ENCODE measurements at regions not wholly inside any gene's neighbourhood (a gene's known extent, or its start where the extent isn't known, plus 50 kb on each side); places are given as distances from the start of the nearest gene placed in this dataset.

DNA sequence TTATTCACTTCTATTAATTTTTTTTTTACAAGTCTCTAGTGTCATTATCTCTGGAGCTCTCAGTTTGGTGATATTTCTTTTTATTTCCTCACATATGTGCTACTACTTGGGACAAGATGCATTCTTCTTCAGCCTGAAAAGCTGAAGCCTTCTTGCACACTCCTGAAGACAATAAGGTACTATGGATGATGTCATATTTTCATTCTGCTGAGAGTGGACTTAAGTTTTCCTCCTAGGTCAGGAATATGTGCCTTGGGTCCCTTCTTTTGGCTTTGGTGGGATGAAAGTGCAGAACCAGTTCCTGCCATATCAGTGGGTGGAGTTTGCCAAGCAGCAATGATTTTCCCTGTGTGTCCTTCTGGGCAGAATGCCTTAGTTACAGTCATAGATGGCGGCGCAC lies 188.7 kb upstream of the EYA4 start:
- CTCF ChIA-PET, result no interaction called here
- TF ChIP-seq, protein P1, sequence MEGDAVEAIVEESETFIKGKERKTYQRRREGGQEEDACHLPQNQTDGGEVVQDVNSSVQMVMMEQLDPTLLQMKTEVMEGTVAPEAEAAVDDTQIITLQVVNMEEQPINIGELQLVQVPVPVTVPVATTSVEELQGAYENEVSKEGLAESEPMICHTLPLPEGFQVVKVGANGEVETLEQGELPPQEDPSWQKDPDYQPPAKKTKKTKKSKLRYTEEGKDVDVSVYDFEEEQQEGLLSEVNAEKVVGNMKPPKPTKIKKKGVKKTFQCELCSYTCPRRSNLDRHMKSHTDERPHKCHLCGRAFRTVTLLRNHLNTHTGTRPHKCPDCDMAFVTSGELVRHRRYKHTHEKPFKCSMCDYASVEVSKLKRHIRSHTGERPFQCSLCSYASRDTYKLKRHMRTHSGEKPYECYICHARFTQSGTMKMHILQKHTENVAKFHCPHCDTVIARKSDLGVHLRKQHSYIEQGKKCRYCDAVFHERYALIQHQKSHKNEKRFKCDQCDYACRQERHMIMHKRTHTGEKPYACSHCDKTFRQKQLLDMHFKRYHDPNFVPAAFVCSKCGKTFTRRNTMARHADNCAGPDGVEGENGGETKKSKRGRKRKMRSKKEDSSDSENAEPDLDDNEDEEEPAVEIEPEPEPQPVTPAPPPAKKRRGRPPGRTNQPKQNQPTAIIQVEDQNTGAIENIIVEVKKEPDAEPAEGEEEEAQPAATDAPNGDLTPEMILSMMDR (IDR thresholded peaks at IDR 0.05; ENCODE audit: control extremely low read depth, extremely low read depth, low read depth, missing control alignments), result no peak
- POLR2A ChIA-PET, result no interaction called here
- DNase-seq (ENCODE audit: extremely low spot score), result no peak

DNA sequence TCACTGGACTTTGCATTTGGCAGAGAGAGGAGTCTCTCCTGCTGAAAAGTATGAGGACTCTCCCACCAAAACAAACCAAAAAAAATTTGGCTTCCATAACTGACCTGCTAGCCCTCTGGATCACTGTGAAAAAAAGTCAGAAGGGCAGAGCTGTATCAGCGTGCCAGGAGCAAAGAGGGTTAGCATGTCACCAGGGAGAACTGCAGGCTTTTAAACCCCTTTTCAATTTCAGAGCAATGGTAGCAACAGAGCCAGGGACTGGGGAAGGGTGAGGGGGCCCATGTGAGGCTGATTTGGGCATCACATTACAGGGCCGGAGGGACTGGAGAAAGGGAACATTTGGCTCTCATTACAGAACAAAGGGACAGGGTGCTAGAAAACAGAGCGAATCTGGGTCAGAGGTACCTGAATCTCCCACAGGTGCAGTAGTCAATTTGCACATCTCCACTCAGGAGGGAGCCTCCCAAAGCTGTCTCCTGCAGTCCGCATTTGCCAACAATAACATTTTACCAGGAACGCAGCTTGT lies 185.7 kb upstream of the EYA4 start:
- ChIA-PET POLR2A (no interaction called here), CTCF (no interaction called here)
- no peak for DNase-seq (ENCODE audit: extremely low spot score)
- TF ChIP-seq, protein P1 (IDR thresholded peaks at IDR 0.05; ENCODE audit: control extremely low read depth, extremely low read depth, low read depth, missing control alignments), result no peak

DNA sequence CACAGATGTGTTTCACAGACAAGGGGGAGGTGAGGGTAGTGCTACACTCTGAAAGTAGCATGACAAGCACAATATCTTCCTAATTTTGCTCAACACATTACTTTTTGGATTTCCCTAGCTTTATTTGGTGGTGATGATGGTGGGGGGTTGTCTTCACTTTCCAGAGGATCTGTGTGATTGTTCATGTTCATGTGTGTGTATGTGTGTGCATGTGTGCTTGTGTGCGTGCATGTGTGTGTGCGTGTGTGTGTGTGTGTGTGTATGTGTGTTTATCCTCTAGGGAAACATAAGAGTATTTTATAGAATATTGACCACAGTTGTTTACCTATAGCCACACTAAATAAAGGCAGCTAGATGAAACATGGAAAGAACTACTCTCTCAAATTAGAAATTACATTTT lies 183.8 kb upstream of the EYA4 start:
- TF ChIP-seq, protein P1 (IDR thresholded peaks at IDR 0.05; ENCODE audit: control extremely low read depth, extremely low read depth, low read depth, missing control alignments), result no peak
- ChIA-PET CTCF (interaction anchor here (1.6 kb wide), 1 partner anchor 12 kb away, joined by 3 read pairs; no protein-coding TSS in a partner anchor), POLR2A (no interaction called here)
- DNase-seq (ENCODE audit: extremely low spot score), result no peak

DNA sequence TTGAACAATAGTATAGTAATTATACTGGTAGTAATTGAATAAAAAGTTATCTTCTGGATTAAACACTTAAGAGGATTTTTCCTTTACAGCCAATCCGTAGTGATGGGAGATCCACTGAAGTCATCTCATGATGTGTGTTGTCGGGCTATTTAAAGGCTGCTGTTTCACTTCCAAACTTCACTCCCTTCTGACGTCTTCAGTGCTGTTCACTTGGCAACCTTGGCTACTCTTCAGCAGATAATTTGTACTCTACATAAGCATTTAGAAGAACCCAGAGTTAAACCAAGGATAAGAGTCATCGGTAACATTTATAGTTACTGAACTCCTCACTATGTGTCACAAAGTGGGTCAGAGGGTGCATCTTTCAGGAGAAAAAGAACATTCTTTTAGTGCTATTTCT lies 179.1 kb upstream of the EYA4 start:
- CTCF ChIA-PET, result interaction anchor here (1.0 kb wide), 1 partner anchor 16 kb away, joined by 3 read pairs; no protein-coding TSS in a partner anchor
- TF ChIP-seq, protein P1 (IDR thresholded peaks at IDR 0.05; ENCODE audit: control extremely low read depth, extremely low read depth, low read depth, missing control alignments), result no peak
- no peak for DNase-seq (ENCODE audit: extremely low spot score)
- POLR2A ChIA-PET, result no interaction called here

DNA sequence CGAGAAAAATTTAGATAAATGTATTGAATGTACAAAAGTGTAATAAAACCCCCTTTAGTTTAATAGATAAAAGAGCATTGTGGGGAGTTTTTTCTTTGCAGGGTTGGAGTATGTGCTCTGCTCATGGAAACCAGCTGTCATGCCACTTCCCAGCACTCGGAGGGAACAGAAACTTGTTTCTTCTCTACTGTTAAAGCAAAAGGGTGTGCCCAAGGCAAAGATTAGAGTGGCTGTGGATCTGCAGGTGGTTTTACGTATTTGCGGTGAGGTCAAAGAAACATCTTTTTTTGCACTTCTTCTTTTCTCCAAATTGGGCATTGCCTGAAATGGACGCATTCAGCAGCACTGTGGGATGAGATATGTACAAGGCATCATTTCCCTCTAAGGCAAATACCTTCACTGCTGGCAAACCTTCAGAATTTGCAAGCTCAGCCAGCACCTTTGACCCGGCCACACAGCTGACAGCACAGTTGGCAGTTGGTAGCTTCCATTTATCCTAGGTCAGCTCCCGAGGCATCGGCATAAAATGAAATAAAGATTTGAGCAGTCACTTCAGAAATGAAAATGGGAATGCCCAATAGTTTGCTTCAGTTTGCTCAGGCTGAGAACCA lies 178.4 kb upstream of the EYA4 start:
- ChIA-PET CTCF (interaction anchor here (1.0 kb wide), 1 partner anchor 17 kb away, joined by 3 read pairs; no protein-coding TSS in a partner anchor), POLR2A (no interaction called here)
- TF ChIP-seq, protein P1 (IDR thresholded peaks at IDR 0.05; ENCODE audit: control extremely low read depth, extremely low read depth, low read depth, missing control alignments), result no peak
- DNase-seq (ENCODE audit: extremely low spot score), result no peak

DNA sequence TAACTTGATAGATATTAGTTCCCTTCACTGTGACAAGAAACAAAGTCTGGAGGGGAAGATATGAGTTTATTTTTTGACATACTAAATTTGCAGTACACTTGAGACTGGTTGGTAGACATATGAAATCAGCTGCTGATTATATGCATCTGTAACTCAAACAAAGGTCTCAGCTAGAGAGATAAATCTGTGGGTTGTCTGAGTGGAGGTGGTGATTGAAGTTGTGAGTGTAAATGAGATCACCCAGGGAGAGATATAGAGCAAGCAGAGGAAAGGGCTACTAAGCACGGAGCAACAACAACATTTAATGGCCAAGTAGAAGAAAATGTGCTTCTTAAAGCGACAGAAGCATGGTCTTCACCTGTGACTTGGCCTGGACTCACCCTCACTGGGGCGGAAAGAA lies 173.2 kb upstream of the EYA4 start:
- ChIA-PET CTCF (interaction anchor here (0.7 kb wide), 1 partner anchor 788 kb away, joined by 3 read pairs; no protein-coding TSS in a partner anchor), POLR2A (no interaction called here)
- DNase-seq (ENCODE audit: extremely low spot score), result no peak
- TF ChIP-seq, protein P1 (IDR thresholded peaks at IDR 0.05; ENCODE audit: control extremely low read depth, extremely low read depth, low read depth, missing control alignments), result no peak

Measured in GM10248 (cell line).